NOMO-1 (cell line): ENCODE measurements at regions not wholly inside any gene's neighbourhood (a gene's known extent, or its start where the extent isn't known, plus 50 kb on each side); places are given as distances from the start of the nearest gene placed in this dataset.

ENCODE experiments used
- DNase-seq, 2 experiments: peaks; one replicate each; lab custom pipeline; 2025; ENCODE audit not compliant: unreplicated experiment in 2 of 2; lab: John Stamatoyannopoulos, UW

DNA sequence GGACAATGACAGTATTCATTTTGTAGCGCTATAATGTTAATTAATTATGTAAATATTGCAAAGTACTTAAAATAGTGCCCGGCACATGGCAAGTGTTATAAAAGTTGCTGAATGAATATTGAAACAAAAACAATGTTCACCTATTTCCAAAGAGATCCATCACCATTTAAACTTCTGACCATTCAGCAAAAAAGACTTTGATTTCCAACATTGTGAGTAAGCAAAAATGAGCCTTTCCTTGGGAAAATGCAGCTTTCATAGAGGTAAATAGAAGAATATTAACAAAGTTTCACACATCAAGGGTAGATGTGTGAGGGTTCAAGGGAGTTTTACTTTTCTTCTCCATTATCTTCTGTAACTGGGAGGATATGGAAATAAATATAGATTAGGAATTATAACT lies 1089.4 kb upstream of the C9orf72 start:
- DNase-seq, result no peak

GRCh38 chr9:28668158-28668557 lies 1094.9 kb upstream of the C9orf72 start:
- no peak for DNase-seq

GRCh38 chr9:28671000-28671399 lies 1097.7 kb upstream of the C9orf72 start:
- no peak for DNase-seq

DNA sequence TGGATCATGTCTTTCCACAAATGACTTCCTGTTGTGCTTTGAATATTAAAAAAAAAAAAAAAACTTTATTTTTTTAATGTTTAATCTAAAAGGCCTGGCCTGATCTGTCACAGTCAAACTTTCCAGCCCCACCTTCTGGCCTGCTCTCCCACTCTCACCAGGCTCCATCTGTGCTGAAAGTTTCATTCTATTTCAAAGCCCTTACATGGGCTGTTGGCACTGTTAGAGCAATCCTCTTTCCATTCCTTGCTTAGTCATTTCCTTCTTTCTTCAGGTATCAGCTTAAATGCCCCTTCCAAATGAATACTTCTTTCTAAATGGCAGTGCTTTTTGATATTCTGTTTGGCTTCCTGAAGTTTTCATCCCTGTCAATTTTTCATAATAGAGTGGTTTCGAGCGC lies 1104.8 kb upstream of the C9orf72 start:
- no peak for DNase-seq

- no peak for DNase-seq
These were observed 1114.9 kb upstream of the C9orf72 start for GRCh38 chr9:28688172-28688571.

DNA sequence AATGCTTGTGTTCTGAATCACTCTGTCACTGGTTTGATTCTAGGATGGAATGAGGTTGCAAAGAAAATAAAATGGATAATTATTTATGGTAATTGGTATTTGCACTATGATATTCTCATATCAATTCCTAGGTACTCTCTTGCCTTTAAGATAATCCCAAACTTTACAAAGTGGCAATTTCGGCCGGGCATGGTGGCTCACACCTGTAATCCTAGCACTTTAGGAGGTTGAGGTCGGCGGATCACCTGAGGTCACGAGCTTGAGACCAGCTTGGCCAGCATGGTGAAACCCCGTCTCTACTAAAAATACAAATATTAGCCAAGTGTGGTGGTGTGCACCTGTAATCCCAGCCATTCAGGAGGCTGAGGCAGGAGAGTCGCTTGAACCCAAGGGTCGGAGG lies 1118.7 kb upstream of the C9orf72 start:
- DNase-seq, result no peak

DNA sequence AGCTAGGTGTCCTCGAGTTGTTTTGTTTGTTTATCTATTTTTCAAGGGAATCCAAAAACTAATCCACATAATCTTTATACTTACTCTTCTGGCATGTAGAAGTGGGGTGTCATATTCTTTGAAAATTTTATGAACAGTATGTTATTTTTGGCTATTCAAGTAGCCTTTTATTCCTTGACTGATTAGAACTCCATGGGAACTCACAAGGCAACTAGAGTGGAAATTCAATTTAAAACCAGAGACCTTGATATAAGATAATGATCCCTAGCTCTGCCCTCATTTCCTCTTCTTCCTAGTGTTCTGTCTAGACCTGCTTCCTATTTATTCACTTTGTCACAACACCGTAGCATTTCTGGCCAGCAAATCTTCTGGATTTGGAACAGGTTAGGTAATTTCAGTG lies 1123.7 kb upstream of the C9orf72 start:
- DNase-seq, result no peak

DNA sequence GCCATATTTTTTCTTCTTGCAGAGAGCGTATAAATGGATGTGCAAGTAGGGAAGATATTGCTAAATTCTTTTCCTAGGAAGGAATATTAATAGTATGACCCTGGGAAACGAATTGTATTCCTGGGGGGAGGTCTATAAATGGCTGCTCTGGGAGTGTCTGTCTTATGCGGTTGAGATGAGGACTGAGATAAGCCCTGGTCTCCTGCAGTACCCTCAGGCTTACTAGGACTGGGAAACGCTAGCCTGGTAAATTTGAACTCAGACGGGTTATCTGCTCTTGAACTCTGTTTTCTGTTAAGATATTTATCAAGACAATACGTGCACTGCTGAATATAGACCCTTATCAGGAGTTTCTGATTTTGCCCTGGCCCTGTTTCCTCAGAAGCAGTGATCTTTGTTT lies 1126.4 kb upstream of the C9orf72 start:
- DNase-seq, result no peak

GRCh38 chr9:28707616-28708015 lies 1134.3 kb upstream of the C9orf72 start:
- no peak for DNase-seq

- DNase-seq, result no peak
These were observed 1140.9 kb upstream of the C9orf72 start for GRCh38 chr9:28714188-28714587.

GRCh38 chr9:28718226-28718625 lies 1144.9 kb upstream of the C9orf72 start:
- DNase-seq, result no peak

- DNase-seq, result no peak
These were observed 1147.5 kb upstream of the C9orf72 start for GRCh38 chr9:28720746-28721145.

DNA sequence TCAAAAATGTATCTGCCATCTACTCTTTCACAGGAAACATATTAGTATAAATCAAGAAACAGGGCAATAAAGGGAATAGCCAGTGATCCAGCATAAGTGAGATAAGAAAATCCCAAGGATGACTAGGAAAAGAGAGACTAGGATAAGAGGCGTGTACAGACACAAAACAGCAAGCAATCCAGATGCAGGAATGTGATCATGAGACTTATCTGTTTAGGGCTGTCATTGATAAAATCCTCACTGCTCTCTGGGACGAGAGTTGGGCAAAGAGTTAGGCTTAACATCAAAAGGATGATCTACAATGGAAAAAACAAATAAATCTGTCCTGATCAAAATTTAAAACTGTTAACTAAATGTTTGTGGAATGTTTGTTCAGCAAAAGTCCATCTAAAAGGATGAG lies 1156.8 kb upstream of the C9orf72 start:
- DNase-seq, result no peak

- no peak for DNase-seq
These were observed 1162.6 kb upstream of the C9orf72 start for GRCh38 chr9:28735738-28736342.

DNA sequence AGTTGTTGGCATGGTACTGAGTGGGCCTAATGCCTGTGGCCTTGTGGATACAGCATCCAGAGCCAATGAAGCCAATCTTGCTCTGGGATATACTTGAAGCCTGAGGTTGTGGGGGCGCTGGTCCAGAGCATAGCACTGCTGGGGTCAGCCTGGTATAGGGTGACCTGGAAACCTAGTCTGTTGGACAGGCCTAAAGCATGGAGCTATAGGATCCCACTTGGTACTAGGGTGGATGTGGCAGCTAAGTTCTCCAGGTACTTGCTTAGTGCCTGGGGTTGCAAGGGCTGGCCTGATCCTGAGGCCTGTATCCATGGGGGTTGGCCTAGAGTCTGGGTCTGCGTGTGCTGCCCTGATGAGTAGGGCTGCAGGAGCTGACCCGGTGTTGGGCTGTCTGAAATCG lies 1168.2 kb upstream of the C9orf72 start:
- DNase-seq, result no peak

DNA sequence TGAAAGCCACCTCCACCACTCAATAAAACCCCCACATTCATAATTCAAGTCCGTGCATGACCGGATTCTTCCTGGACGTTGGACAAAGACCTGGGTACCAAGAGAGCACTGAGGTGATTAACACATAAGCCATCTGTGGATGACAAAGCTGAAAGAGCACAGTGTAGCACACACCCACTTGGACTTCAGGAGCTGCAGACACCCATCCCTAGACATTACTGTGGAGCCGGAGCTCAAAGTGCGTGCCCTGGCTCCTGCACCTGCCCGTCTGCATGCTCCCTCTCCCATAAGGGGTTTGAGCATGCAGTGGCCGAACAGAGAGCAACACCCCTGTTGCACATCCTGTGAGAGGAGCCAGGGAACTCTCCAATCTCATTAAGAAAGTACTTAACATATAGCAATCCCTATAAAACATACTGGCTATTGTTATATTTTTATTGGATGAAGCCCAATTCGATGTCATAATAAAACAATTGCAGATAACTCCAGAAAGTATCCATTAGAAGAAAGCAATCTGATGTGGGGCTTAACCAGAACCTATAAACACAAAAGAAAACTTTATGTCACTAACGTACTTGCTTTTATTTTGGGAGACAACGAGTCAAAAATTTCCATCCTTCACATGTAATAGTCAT lies 1174.2 kb upstream of the C9orf72 start:
- no peak for DNase-seq

GRCh38 chr9:28750136-28750535 lies 1176.9 kb upstream of the C9orf72 start:
- DNase-seq, result no peak

GRCh38 chr9:28758341-28758740 lies 1185.1 kb upstream of the C9orf72 start:
- DNase-seq, result no peak

DNA sequence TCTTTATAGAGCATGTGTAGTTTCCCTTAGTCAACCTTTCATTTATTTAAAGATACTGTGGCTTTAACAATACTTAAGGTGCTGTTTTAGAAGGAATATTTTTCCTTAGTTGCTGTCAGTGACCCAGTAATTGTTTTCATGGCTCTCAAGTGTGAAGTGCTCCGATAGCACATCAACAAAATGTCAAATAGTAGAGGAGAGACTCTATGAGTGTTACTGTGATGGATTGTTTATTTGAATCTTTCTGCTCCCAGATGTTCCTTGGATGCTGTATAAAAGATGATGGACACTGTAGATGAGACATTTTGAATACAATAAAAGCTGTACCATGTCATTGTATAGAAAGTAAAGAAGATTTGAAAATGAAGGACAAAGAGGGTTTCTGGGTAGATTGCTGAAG lies 1185.7 kb upstream of the C9orf72 start:
- DNase-seq, result no peak

DNA sequence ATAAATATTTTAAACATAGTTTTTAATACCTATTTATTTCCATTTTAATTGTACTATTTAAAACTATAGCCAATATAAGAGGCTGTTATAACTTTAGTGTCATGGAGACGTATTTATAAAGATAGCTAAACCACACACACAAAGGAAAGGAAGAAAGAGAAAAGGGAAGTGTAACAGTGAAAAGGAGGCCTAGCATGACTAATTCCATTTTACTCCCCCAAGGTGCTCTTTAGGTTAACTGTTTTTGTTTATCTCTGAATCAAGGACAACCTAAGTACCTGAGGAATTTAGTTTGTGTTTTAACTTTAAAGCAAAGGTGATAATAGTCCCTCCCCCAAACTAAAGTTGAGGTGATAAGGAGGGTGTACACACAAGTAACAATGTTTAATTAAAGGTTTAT lies 1188.9 kb upstream of the C9orf72 start:
- no peak for DNase-seq

DNA sequence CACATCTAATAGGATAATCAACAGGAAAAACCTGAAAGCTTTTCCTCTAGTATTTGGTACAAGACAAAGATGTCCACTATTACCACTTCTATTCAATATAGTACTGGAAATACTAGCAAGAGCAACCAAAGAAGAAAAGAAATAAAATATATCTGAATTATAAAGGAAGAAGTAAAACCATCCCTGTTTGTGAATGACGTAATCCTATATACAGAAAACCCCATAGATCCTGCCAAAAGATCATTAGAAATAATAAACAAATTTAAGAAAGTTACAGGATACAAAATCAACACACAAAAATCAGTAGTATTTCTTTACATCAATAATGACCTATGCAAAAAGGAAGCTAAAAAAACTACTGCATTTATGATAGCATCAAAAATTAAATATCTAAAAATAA lies 1191.3 kb upstream of the C9orf72 start:
- DNase-seq, result no peak

- DNase-seq, result no peak
These were observed 1196.9 kb upstream of the C9orf72 start for GRCh38 chr9:28770226-28770625.

DNA sequence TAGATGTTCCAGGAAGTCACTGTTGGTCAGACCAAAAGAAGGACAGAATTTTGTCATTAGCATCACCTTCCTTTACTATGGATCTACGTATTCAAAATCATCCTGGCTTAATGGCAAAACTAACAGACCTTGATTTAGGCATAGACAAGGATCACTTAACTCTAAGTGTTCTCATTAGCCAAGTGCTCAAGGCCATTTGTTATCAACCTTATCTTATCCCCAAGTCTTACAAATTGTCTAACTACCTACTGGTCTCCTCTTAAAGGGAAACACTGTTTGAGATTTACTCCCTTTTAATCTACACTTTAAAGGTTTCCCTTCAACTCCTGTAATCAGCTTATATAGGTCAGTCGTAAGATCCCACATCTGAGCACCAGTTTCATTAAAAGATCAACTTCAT lies 1197.5 kb upstream of the C9orf72 start:
- DNase-seq, result no peak
